Activated CD8-positive, alpha-beta T cell treated with anti-CD3 and anti-CD28 coated beads, Interleukin-2, amount 10 ng/mL, durations not matched to agents 7 days and 5 days (primary cell): ENCODE measurements at regions not wholly inside any gene's neighbourhood (a gene's known extent, or its start where the extent isn't known, plus 50 kb on each side); places are given as distances from the start of the nearest gene placed in this dataset.

Experiments
- ATAC-seq: fragments of 150-1000 bp; cut with Tn5 transposase; one replicate; pipeline ENCODE4 v1.10.0; 2021; ENCODE audit warnings: moderate library complexity
- CTCF ChIA-PET: fragments of 350-600 bp; sonication (Branson Sonifier 250); formaldehyde crosslinking; loops from one replicate; lab custom pipeline; 2021; ENCODE audit warnings: antibody characterized with exemption; lab: Charles Lee
- POLR2A ChIA-PET: fragments of 350-600 bp; sonication (Branson Sonifier 250); formaldehyde crosslinking; loops from one replicate; lab custom pipeline; 2021; ENCODE audit warnings: antibody characterized with exemption; lab: Charles Lee
- DNase-seq: peaks from one replicate; pipeline ENCODE4 v3.0.0-alpha.2; 2020
- H3K27ac Mint-ChIP-seq: one replicate; pipeline ENCODE4 v1.8.0; 2021; ENCODE audit warnings: mild to moderate bottlenecking, mixed read lengths
- H3K27me3 Mint-ChIP-seq: one replicate; pipeline ENCODE4 v1.8.0; 2021; ENCODE audit warnings: low read depth, mixed read lengths
- H3K36me3 Mint-ChIP-seq: one replicate; pipeline ENCODE4 v1.8.0; 2021; ENCODE audit warnings: low read depth, mixed read lengths
- H3K4me1 Mint-ChIP-seq: one replicate; pipeline ENCODE4 v1.8.0; 2021; ENCODE audit warnings: low read depth, mixed read lengths
- H3K4me3 Mint-ChIP-seq: one replicate; pipeline ENCODE4 v1.8.0; 2021; ENCODE audit warnings: mild to moderate bottlenecking, mixed read lengths
- H3K9me3 Mint-ChIP-seq: one replicate; pipeline ENCODE4 v1.8.0; 2022; ENCODE audit warnings: mixed read lengths; ENCODE audit not compliant: insufficient read depth

GRCh38 chr16:35714665-35715064 is 2255.3 kb downstream of the TP53TG3F start:
- H3K4me1 Mint-ChIP-seq, result no peaks in the 10 kb centered on the region

GRCh38 chr16:35724551-35724950 is 2265.1 kb downstream of the TP53TG3F start:
- CTCF ChIA-PET, result no interaction called here
- Mint-ChIP-seq H3K9me3 (peaks cover 53% of the 10 kb centered on the region), H3K36me3 (no peaks in the 10 kb centered on the region), H3K27me3 (no peaks in the 10 kb centered on the region), H3K4me1 (no peaks in the 10 kb centered on the region), H3K27ac (no peak overlapping the region), H3K4me3 (no peak overlapping the region)
- ATAC-seq (no peak), DNase-seq (no peak)
- POLR2A ChIA-PET, result no interaction called here

More at GRCh38 chr16:35714665-35715064, 2255.3 kb downstream of the TP53TG3F start:
- no peak overlapping the region for H3K27ac Mint-ChIP-seq
- peaks cover 54% of the 10 kb centered on the region for H3K9me3 Mint-ChIP-seq
- POLR2A ChIA-PET, result no interaction called here
- CTCF ChIA-PET, result no interaction called here
- H3K4me3 Mint-ChIP-seq, result no peak overlapping the region
- no peaks in the 10 kb centered on the region for H3K27me3 Mint-ChIP-seq
- no peak for DNase-seq
- no peak for ATAC-seq
- H3K36me3 Mint-ChIP-seq, result no peaks in the 10 kb centered on the region

DNA sequence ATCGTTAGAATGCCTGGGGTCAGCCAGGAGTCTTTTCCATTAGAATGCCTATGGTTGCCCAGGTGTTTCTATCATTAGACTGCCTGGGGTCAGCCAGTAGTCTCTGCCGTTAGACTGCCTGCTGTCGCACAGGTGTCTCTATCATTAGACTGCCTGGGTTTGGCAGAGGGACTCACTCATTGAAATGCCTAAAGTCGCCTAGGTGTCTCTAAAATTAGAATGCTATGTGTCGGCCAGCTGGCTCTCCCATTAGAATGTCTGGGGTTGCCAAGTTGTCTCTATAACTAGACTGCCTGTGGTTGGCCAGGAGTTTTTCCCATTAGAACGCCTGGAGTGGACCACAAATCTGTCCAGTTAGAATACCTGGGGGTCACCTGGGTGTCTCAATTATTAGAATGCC is 2266.5 kb downstream of the TP53TG3F start:
- Mint-ChIP-seq H3K4me3 (no peak overlapping the region), H3K27me3 (no peaks in the 10 kb centered on the region), H3K27ac (no peak overlapping the region), H3K36me3 (no peaks in the 10 kb centered on the region), H3K9me3 (peaks cover 62% of the 10 kb centered on the region), H3K4me1 (no peaks in the 10 kb centered on the region)
- DNase-seq, result no peak
- ATAC-seq, result no peak
- CTCF ChIA-PET, result no interaction called here
- POLR2A ChIA-PET, result no interaction called here

DNA sequence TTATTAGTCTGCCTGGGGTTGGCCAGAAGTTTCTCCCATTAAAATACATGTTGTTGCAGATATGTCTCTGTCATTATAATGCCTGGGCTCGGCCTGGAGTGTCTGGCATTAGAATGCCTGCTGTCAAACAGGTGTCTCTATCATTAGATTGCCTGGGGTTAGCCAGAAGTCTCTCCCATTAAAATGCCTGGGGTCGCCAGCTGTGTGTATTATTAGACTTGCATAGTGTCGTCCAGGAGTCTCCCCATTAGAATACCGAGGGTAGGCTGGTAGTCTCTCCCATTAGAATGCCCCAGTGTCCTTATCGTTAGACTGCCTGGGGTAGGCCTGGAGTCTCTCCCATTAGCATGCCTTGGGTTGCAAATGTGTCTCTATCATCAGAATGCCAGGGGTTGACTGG is 2270.8 kb downstream of the TP53TG3F start:
- ATAC-seq, result no peak
- H3K36me3 Mint-ChIP-seq, result no peaks in the 10 kb centered on the region
- no peak for DNase-seq
- H3K27ac Mint-ChIP-seq, result no peak overlapping the region
- H3K4me3 Mint-ChIP-seq, result no peak overlapping the region
- H3K4me1 Mint-ChIP-seq, result no peaks in the 10 kb centered on the region
- CTCF ChIA-PET, result no interaction called here
- peaks cover 70% of the 10 kb centered on the region for H3K9me3 Mint-ChIP-seq
- no peaks in the 10 kb centered on the region for H3K27me3 Mint-ChIP-seq
- POLR2A ChIA-PET, result no interaction called here

DNA sequence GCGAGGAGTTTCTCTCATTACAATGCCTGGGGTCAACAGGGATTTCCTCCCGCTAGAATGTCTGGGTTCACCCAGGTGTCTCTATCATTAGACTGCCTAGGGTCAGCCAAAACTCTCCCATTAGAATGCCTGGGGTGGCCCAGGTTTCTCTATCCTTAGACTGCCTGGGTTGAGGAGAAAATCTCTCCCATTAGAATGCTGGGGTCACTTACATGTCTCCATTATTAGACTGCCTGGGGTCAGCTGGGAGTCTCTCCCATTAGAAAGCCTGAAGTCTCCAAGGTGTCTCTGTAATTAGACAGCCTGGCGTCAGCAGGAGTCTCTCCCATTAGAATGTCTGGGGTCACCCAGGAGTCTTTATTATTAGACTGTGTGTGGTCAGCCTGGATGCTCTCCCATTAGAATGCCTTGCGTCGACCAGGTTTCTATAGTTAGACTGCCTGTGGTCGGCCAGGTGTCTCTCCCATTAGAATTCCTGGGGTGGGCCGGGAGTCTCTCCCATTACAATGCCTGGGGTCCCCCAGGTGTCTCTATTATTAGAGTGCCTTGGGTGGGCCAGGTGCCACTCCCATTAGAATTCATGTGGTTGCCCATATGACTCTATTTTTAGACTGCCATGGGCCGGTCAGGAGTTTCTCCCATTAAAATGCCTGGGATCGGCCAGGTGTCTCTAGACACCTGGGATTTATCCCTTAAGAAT is 2272.1 kb downstream of the TP53TG3F start:
- no peak for DNase-seq
- H3K4me1 Mint-ChIP-seq, result no peaks in the 10 kb centered on the region
- ChIA-PET POLR2A (no interaction called here), CTCF (no interaction called here)
- no peak for ATAC-seq
- H3K4me3 Mint-ChIP-seq, result no peak overlapping the region
- H3K27ac Mint-ChIP-seq, result no peak overlapping the region
- H3K9me3 Mint-ChIP-seq, result peaks cover 65% of the 10 kb centered on the region
- H3K27me3 Mint-ChIP-seq, result no peaks in the 10 kb centered on the region
- peaks cover 2% of the 10 kb centered on the region for H3K36me3 Mint-ChIP-seq

DNA sequence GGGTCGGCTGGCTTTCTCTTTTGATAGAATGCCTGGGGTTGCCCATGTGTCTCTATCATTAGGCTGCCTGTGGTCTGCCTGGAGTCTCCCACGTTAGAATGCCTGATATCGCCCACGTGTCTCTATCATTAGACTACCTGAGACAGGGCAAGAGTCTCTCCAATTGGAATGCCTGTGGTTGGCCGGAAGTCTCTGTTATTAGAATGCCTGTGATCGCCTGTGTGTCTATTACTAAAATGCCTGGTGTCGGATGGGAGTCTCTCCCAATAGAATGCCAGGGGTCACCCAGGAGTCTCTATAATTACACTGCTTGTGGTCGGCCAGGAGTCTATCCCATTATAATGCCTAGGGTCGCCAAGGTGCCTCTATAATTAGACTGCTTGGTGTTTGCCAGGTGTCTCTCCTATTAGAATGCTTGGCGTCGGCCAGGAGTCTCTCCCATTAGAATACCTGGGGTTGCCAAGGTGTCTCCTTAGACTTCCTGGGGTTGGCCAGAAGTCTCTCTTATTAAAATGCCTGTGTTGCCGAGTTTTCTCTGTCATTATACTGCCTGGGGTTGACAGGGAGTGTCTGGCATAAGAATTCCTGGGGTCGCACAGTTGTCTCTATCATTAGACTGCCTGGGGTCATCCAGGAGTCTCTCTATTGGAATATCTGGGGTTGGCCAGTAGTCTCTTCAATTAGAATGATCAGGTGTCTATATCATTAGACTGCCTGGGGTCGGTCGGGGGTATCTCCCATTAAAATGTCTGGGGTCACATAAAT is 2272.8 kb downstream of the TP53TG3F start:
- Mint-ChIP-seq H3K36me3 (peaks cover 3% of the 10 kb centered on the region), H3K4me1 (no peaks in the 10 kb centered on the region), H3K27me3 (no peaks in the 10 kb centered on the region), H3K27ac (no peak overlapping the region), H3K9me3 (peaks cover 66% of the 10 kb centered on the region), H3K4me3 (no peak overlapping the region)
- DNase-seq (no peak), ATAC-seq (no peak)
- ChIA-PET CTCF (no interaction called here), POLR2A (interaction anchor here (0.6 kb wide), 1 partner anchor 26 kb away, joined by 3 read pairs; no protein-coding TSS in a partner anchor)

- ChIA-PET CTCF (no interaction called here), POLR2A (interaction anchor here (0.6 kb wide), 1 partner anchor 25 kb away, joined by 3 read pairs; no protein-coding TSS in a partner anchor)
- H3K27me3 Mint-ChIP-seq, result no peaks in the 10 kb centered on the region
- H3K9me3 Mint-ChIP-seq, result peaks cover 64% of the 10 kb centered on the region
- no peak for ATAC-seq
- H3K4me1 Mint-ChIP-seq, result no peaks in the 10 kb centered on the region
- H3K36me3 Mint-ChIP-seq, result peaks cover 3% of the 10 kb centered on the region
- H3K27ac Mint-ChIP-seq, result no peak overlapping the region
- no peak overlapping the region for H3K4me3 Mint-ChIP-seq
- DNase-seq, result no peak
These were observed 2274.0 kb downstream of the TP53TG3F start for GRCh38 chr16:35733278-35733965.

DNA sequence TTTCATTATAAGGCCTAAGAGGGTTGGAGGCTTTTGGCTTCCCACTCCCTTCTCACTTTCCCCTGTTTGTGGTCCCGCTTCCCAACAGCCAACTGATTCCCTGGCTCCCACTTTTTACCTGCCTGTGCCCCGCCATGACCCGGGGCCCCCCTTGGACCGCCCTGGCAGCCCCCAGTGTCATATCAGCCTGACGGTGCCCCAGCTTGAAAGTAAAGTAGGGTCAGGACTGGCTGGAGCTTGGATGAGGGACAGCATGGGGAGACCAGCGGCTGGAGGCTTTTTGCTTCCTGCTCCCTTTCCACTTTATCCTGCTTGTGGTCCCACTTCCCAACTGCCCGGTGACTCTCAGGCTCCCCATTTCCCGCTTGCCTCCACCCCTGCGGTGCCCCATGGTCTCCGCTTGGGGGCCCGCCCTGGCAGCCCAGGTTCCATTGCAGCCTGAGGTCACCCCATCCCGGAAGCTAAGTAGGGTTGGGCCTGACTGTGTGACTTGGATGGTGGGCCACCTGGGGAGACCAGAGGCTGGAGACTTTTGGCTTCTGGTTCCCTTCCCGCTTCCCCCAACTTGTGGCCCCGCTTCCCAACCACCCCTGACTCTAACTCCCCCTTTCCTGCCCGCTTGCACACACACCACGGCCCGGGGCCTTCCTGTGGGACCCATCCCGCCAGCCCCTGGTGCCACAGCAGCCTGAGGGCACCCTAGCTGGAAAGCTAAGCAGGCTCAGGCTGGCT is 2274.7 kb downstream of the TP53TG3F start:
- POLR2A ChIA-PET, result no interaction called here

GRCh38 chr16:35734728-35735402 is 2275.5 kb downstream of the TP53TG3F start:
- no peak overlapping the region for H3K4me3 Mint-ChIP-seq
- peaks cover 62% of the 10 kb centered on the region for H3K9me3 Mint-ChIP-seq
- no peak for ATAC-seq
- H3K4me1 Mint-ChIP-seq, result no peaks in the 10 kb centered on the region
- peaks cover 3% of the 10 kb centered on the region for H3K36me3 Mint-ChIP-seq
- no peak for DNase-seq
- H3K27me3 Mint-ChIP-seq, result no peaks in the 10 kb centered on the region
- CTCF ChIA-PET, result no interaction called here
- POLR2A ChIA-PET, result no interaction called here
- H3K27ac Mint-ChIP-seq, result no peak overlapping the region

More for the DNA sequence above, 2274.7 kb downstream of the TP53TG3F start:
- H3K36me3 Mint-ChIP-seq, result peaks cover 3% of the 10 kb centered on the region
- H3K4me3 Mint-ChIP-seq, result no peak overlapping the region
- no peaks in the 10 kb centered on the region for H3K4me1 Mint-ChIP-seq
- H3K9me3 Mint-ChIP-seq, result peaks cover 62% of the 10 kb centered on the region
- H3K27me3 Mint-ChIP-seq, result no peaks in the 10 kb centered on the region
- CTCF ChIA-PET, result no interaction called here
- no peak overlapping the region for H3K27ac Mint-ChIP-seq
- no peak for DNase-seq
- no peak for ATAC-seq

- H3K27me3 Mint-ChIP-seq, result no peaks in the 10 kb centered on the region
- H3K4me3 Mint-ChIP-seq, result no peak overlapping the region
- no peak for ATAC-seq
- H3K4me1 Mint-ChIP-seq, result no peaks in the 10 kb centered on the region
- DNase-seq, result no peak
- no peak overlapping the region for H3K27ac Mint-ChIP-seq
- peaks cover 3% of the 10 kb centered on the region for H3K36me3 Mint-ChIP-seq
- ChIA-PET CTCF (no interaction called here), POLR2A (no interaction called here)
- H3K9me3 Mint-ChIP-seq, result peaks cover 61% of the 10 kb centered on the region
These were observed 2276.2 kb downstream of the TP53TG3F start for GRCh38 chr16:35735403-35736251.
